ENCODE measurements at regions not wholly inside any gene's neighbourhood (a gene's known extent, or its start where the extent isn't known, plus 50 kb on each side); places are given as distances from the start of the nearest gene placed in this dataset.

GRCh38 chr3:70805061-70805889, 492.8 kb upstream of the MDFIC2 start:
- no peak for DNase-seq (ENCODE audit: low spot score)
- no peak for FAIRE-seq

- FAIRE-seq (no peak), DNase-seq (ENCODE audit: low spot score) (no peak)
Observed at GRCh38 chr3:70803891-70804290, 491.5 kb upstream of the MDFIC2 start.

GRCh38 chr3:70803319-70803718, 490.9 kb upstream of the MDFIC2 start:
- FAIRE-seq (no peak), DNase-seq (ENCODE audit: low spot score) (no peak)

- FAIRE-seq (no peak), DNase-seq (ENCODE audit: low spot score) (no peak)
Observed at GRCh38 chr3:70800951-70801350, 488.5 kb upstream of the MDFIC2 start.

GRCh38 chr3:70789878-70790277, 477.4 kb upstream of the MDFIC2 start:
- no peak for DNase-seq (ENCODE audit: low spot score)
- no peak for FAIRE-seq

- DNase-seq (ENCODE audit: low spot score) = no peak
- no peak for FAIRE-seq
Observed at GRCh38 chr3:70780790-70781189, 468.4 kb upstream of the MDFIC2 start.

- no peak for FAIRE-seq
- no peak for DNase-seq (ENCODE audit: low spot score)
Observed at GRCh38 chr3:70779296-70779695, 466.9 kb upstream of the MDFIC2 start.

GRCh38 chr3:70776081-70776480, 463.6 kb upstream of the MDFIC2 start:
- no peak for DNase-seq (ENCODE audit: low spot score)
- FAIRE-seq = no peak

GRCh38 chr3:70775257-70775656, 462.8 kb upstream of the MDFIC2 start:
- FAIRE-seq = no peak
- DNase-seq (ENCODE audit: low spot score) = no peak

- FAIRE-seq (no peak), DNase-seq (ENCODE audit: low spot score) (no peak)
Observed at GRCh38 chr3:70774641-70775040, 462.2 kb upstream of the MDFIC2 start.

- DNase-seq (ENCODE audit: low spot score) = no peak
- FAIRE-seq = no peak
Observed at GRCh38 chr3:70771426-70772147, 459.1 kb upstream of the MDFIC2 start.

GRCh38 chr3:70770650-70771049, 458.2 kb upstream of the MDFIC2 start:
- no peak for FAIRE-seq

GRCh38 chr3:70766301-70766700, 453.9 kb upstream of the MDFIC2 start:
- DNase-seq (ENCODE audit: low spot score) (no peak), FAIRE-seq (no peak)

More at GRCh38 chr3:70770650-70771049, 458.2 kb upstream of the MDFIC2 start:
- no peak for DNase-seq (ENCODE audit: low spot score)

GRCh38 chr3:70763894-70764293, 451.5 kb upstream of the MDFIC2 start:
- FAIRE-seq = no peak
- no peak for DNase-seq (ENCODE audit: low spot score)

- FAIRE-seq (no peak), DNase-seq (ENCODE audit: low spot score) (no peak)
Observed at GRCh38 chr3:70757658-70758057, 445.2 kb upstream of the MDFIC2 start.

- DNase-seq (ENCODE audit: low spot score) (no peak), FAIRE-seq (no peak)
Observed at GRCh38 chr3:70755526-70755925, 443.1 kb upstream of the MDFIC2 start.

GRCh38 chr3:70754314-70754713, 441.9 kb upstream of the MDFIC2 start:
- FAIRE-seq (no peak), DNase-seq (ENCODE audit: low spot score) (no peak)

- FAIRE-seq = no peak
Observed at GRCh38 chr3:70753572-70753971, 441.1 kb upstream of the MDFIC2 start.

GRCh38 chr3:70752051-70752450, 439.6 kb upstream of the MDFIC2 start:
- FAIRE-seq (no peak), DNase-seq (ENCODE audit: low spot score) (no peak)

More at GRCh38 chr3:70753572-70753971, 441.1 kb upstream of the MDFIC2 start:
- DNase-seq (ENCODE audit: low spot score) = no peak

GRCh38 chr3:70749122-70749521, 436.7 kb upstream of the MDFIC2 start:
- DNase-seq (ENCODE audit: low spot score) (no peak), FAIRE-seq (no peak)

- FAIRE-seq (no peak), DNase-seq (ENCODE audit: low spot score) (no peak)
Observed at GRCh38 chr3:70748593-70748992, 436.2 kb upstream of the MDFIC2 start.

- DNase-seq (ENCODE audit: low spot score) = no peak
- no peak for FAIRE-seq
Observed at GRCh38 chr3:70747847-70748246, 435.4 kb upstream of the MDFIC2 start.

GRCh38 chr3:70744536-70744935, 432.1 kb upstream of the MDFIC2 start:
- DNase-seq (ENCODE audit: low spot score) (peak; percentile 15), FAIRE-seq (no peak)

All from urothelium cell line (cell line).